GM21390 (cell line): ENCODE measurements at regions not wholly inside any gene's neighbourhood (a gene's known extent, or its start where the extent isn't known, plus 50 kb on each side); places are given as distances from the start of the nearest gene placed in this dataset.
"Not testable (repeated sequence)": the region's sequence is repeated elsewhere in the genome, so short reads cannot be mapped to it uniquely, and the experiment has no call there.

ENCODE experiments used
- ATAC-seq: cut with Tn5 transposase; IDR thresholded peaks from one replicate; pipeline ENCODE4 v1.9.1; 2021; ENCODE audit not compliant: unreplicated experiment

- no peak for ATAC-seq
These were observed 1235.3 kb upstream of the ZEB2 start for GRCh38 chr2:145755019-145755837.

- ATAC-seq, result no peak
These were observed 1234.0 kb upstream of the ZEB2 start for GRCh38 chr2:145753966-145754365.

GRCh38 chr2:145753041-145753608, 1233.2 kb upstream of the ZEB2 start:
- ATAC-seq, result no peak

- ATAC-seq, result peak; percentile 11
These were observed 1232.3 kb upstream of the ZEB2 start for GRCh38 chr2:145752091-145752806.

GRCh38 chr2:145751629-145752028, 1231.7 kb upstream of the ZEB2 start:
- peak; percentile 80 for ATAC-seq

GRCh38 chr2:145751155-145751554, 1231.2 kb upstream of the ZEB2 start:
- no peak for ATAC-seq

GRCh38 chr2:145750612-145751011, 1230.7 kb upstream of the ZEB2 start:
- no peak for ATAC-seq

GRCh38 chr2:145750144-145750543, 1230.2 kb upstream of the ZEB2 start:
- no peak for ATAC-seq

- ATAC-seq, result no peak
These were observed 1229.6 kb upstream of the ZEB2 start for GRCh38 chr2:145749556-145749955.

- ATAC-seq, result peak; percentile 57
These were observed 1229.0 kb upstream of the ZEB2 start for GRCh38 chr2:145748927-145749326.

- no peak for ATAC-seq
These were observed 1227.8 kb upstream of the ZEB2 start for GRCh38 chr2:145747715-145748114.

GRCh38 chr2:145745387-145745721, 1225.4 kb upstream of the ZEB2 start:
- not testable (repeated sequence) for ATAC-seq

GRCh38 chr2:145744541-145745386, 1224.8 kb upstream of the ZEB2 start:
- peak; percentile 70 for ATAC-seq

GRCh38 chr2:145743011-145743410, 1223.1 kb upstream of the ZEB2 start:
- no peak for ATAC-seq

GRCh38 chr2:145741636-145742035, 1221.7 kb upstream of the ZEB2 start:
- no peak for ATAC-seq

- no peak for ATAC-seq
These were observed 1221.3 kb upstream of the ZEB2 start for GRCh38 chr2:145741181-145741580.

- ATAC-seq, result no peak
These were observed 1220.4 kb upstream of the ZEB2 start for GRCh38 chr2:145740302-145740701.

- ATAC-seq, result peak; percentile 81
These were observed 1219.8 kb upstream of the ZEB2 start for GRCh38 chr2:145739681-145740080.

- ATAC-seq, result no peak
These were observed 1217.0 kb upstream of the ZEB2 start for GRCh38 chr2:145736871-145737270.

- ATAC-seq, result no peak
These were observed 1211.5 kb upstream of the ZEB2 start for GRCh38 chr2:145731467-145731866.
